Endodermal cell (in vitro differentiated cells): ENCODE measurements at regions not wholly inside any gene's neighbourhood (a gene's known extent, or its start where the extent isn't known, plus 50 kb on each side); places are given as distances from the start of the nearest gene placed in this dataset.

Source experiments
- DNase-seq: peaks from one replicate; pipeline ENCODE4 v3.0.0-alpha.2; 2017
- H3K27ac ChIP-seq: 2 replicates; pipeline ENCODE4 v1.5.1; 2013; ENCODE audit warnings: mild to moderate bottlenecking, low read depth, low read length, moderate library complexity
- H3K27me3 ChIP-seq: 2 replicates; pipeline ENCODE4 v1.6.1; 2013; ENCODE audit warnings: mild to moderate bottlenecking, low read length, moderate library complexity; ENCODE audit not compliant: insufficient read depth, control insufficient read depth, poor library complexity, severe bottlenecking
- H3K36me3 ChIP-seq: 2 replicates; pipeline ENCODE4 v1.7.0; 2013; ENCODE audit warnings: mild to moderate bottlenecking, low read length, moderate library complexity; ENCODE audit not compliant: control insufficient read depth, insufficient read depth
- H3K4me1 ChIP-seq: one replicate; pipeline ENCODE4 v1.7.0; 2013; ENCODE audit warnings: low read length; ENCODE audit not compliant: control insufficient read depth, insufficient read depth
- H3K4me3 ChIP-seq: 2 replicates; pipeline ENCODE4 v1.5.1; 2013; ENCODE audit warnings: mild to moderate bottlenecking, low read length, moderate library complexity
- H3K9ac ChIP-seq: 2 replicates; pipeline ENCODE4 v1.6.1; 2013; ENCODE audit warnings: mild to moderate bottlenecking, low read length, moderate library complexity; ENCODE audit not compliant: poor library complexity, severe bottlenecking; ENCODE audit errors: extremely low read depth
- H3K9me3 ChIP-seq: 2 replicates; pipeline ENCODE4 v1.6.1; 2013; ENCODE audit warnings: mild to moderate bottlenecking, low read length, moderate library complexity; ENCODE audit not compliant: control insufficient read depth
- H3K27ac Mint-ChIP-seq: 2 replicates; pipeline ENCODE4 v1.8.0; 2020; ENCODE audit warnings: mixed read lengths
- H3K27me3 Mint-ChIP-seq: 2 replicates; pipeline ENCODE4 v1.8.0; 2021; ENCODE audit warnings: mild to moderate bottlenecking, mixed read lengths; ENCODE audit not compliant: insufficient read depth
- H3K36me3 Mint-ChIP-seq: 2 replicates; pipeline ENCODE4 v1.8.0; 2020; ENCODE audit warnings: low read depth, mixed read lengths
- H3K4me1 Mint-ChIP-seq: 2 replicates; pipeline ENCODE4 v1.8.0; 2020; ENCODE audit warnings: mixed read lengths
- H3K4me3 Mint-ChIP-seq: 2 replicates; pipeline ENCODE4 v1.8.0; 2020; ENCODE audit warnings: mild to moderate bottlenecking, moderate library complexity, mixed read lengths
- H3K9me3 Mint-ChIP-seq: 2 replicates; pipeline ENCODE4 v1.8.0; 2020; ENCODE audit warnings: mild to moderate bottlenecking, mixed read lengths
- CTCF ChIP-seq: fragments of 200-600 bp; sonication (generic); conservative IDR thresholded peaks from 2 replicates; pipeline ENCODE4 v1.5.0; 2021; ENCODE audit warnings: antibody characterized with exemption, mild to moderate bottlenecking
- WGBS, 2 experiments: methylation state at CpG; one replicate each; pipeline versions ENCODE4 v1.1.5 to v1.1.7; 2013; ENCODE audit warnings: missing lambda C conversion rate in 2 of 2, mixed read lengths in 1 of 2; ENCODE audit not compliant: insufficient coverage in 1 of 2, insufficient read length in 1 of 2; 5-methylcytosine and 5-hydroxymethylcytosine counted together

GRCh38 chr12:127383281-127383680, 883.7 kb upstream of the TMEM132C start:
- Mint-ChIP-seq H3K4me3 (no peak overlapping the region), H3K27ac (no peak overlapping the region), H3K4me1 (no peaks in the 10 kb centered on the region), H3K27me3 (peaks cover 15% of the 10 kb centered on the region), H3K9me3 (no peaks in the 10 kb centered on the region), H3K36me3 (no peaks in the 10 kb centered on the region)
- Histone ChIP-seq H3K9ac (no peak overlapping the region), H3K4me3 (no peak overlapping the region), H3K27me3 (no peaks in the 10 kb centered on the region), H3K27ac (no peak overlapping the region), H3K9me3 (no peaks in the 10 kb centered on the region), H3K36me3 (no peaks in the 10 kb centered on the region), H3K4me1 (no peaks in the 10 kb centered on the region)
- WGBS, 2 experiments: 84 to 90% methylated on average over 3 to 8 of the region's 8 CpGs
- no peak for DNase-seq
- no peak for TF ChIP-seq CTCF

GRCh38 chr12:127386723-127387122, 880.2 kb upstream of the TMEM132C start:
- WGBS, 2 experiments: 82 to 90% methylated on average over 3 to 5 of the region's 5 CpGs

GRCh38 chr12:127388985-127389384, 878.0 kb upstream of the TMEM132C start:
- H3K36me3 ChIP-seq: no peaks in the 10 kb centered on the region
- no peak for TF ChIP-seq CTCF
- H3K27me3 ChIP-seq: peaks cover 14% of the 10 kb centered on the region
- Mint-ChIP-seq H3K9me3 (no peaks in the 10 kb centered on the region), H3K27me3 (peaks cover 36% of the 10 kb centered on the region), H3K27ac (no peak overlapping the region), H3K4me3 (no peak overlapping the region), H3K36me3 (no peaks in the 10 kb centered on the region), H3K4me1 (no peaks in the 10 kb centered on the region)
- 61 to 88% methylated on average over 2 to 7 of the region's 7 CpGs for WGBS, 2 experiments
- no peak overlapping the region for H3K9ac ChIP-seq
- no peak for DNase-seq
- no peaks in the 10 kb centered on the region for H3K4me1 ChIP-seq
- no peak overlapping the region for H3K27ac ChIP-seq
- no peak overlapping the region for H3K4me3 ChIP-seq
- no peaks in the 10 kb centered on the region for H3K9me3 ChIP-seq

More at GRCh38 chr12:127386723-127387122, 880.2 kb upstream of the TMEM132C start:
- Histone ChIP-seq H3K27me3 (peaks cover 8% of the 10 kb centered on the region), H3K27ac (no peak overlapping the region), H3K36me3 (no peaks in the 10 kb centered on the region), H3K9ac (no peak overlapping the region), H3K4me3 (no peak overlapping the region), H3K9me3 (no peaks in the 10 kb centered on the region), H3K4me1 (no peaks in the 10 kb centered on the region)
- H3K4me3 Mint-ChIP-seq: no peak overlapping the region
- no peak for DNase-seq
- H3K27ac Mint-ChIP-seq: no peak overlapping the region
- H3K4me1 Mint-ChIP-seq: no peaks in the 10 kb centered on the region
- no peak for TF ChIP-seq CTCF
- no peaks in the 10 kb centered on the region for H3K36me3 Mint-ChIP-seq
- H3K27me3 Mint-ChIP-seq: peaks cover 18% of the 10 kb centered on the region
- no peaks in the 10 kb centered on the region for H3K9me3 Mint-ChIP-seq
